ENCODE measurements at regions not wholly inside any gene's neighbourhood (a gene's known extent, or its start where the extent isn't known, plus 50 kb on each side); places are given as distances from the start of the nearest gene placed in this dataset.

- H3K4me3 Mint-ChIP-seq: no peak overlapping the region
- no peaks in the 10 kb centered on the region for H3K4me1 Mint-ChIP-seq
- H3K9me3 Mint-ChIP-seq: peaks cover 10% of the 10 kb centered on the region
- no peaks in the 10 kb centered on the region for H3K36me3 Mint-ChIP-seq
- H3K27me3 Mint-ChIP-seq: no peaks in the 10 kb centered on the region
- H3K27ac Mint-ChIP-seq: no peak overlapping the region
- DNase-seq (ENCODE audit: low spot score in 2 of 2) (no peak), ATAC-seq (ENCODE audit: low read depth) (no peak)
Observed at GRCh38 chr3:79902151-79902550, 134.4 kb upstream of the ROBO1 start.

GRCh38 chr3:79898907-79899306 lies 131.1 kb upstream of the ROBO1 start:
- DNase-seq (ENCODE audit: low spot score in 2 of 2) (no peak), ATAC-seq (ENCODE audit: low read depth) (no peak)
- Mint-ChIP-seq H3K27ac (no peak overlapping the region), H3K36me3 (no peaks in the 10 kb centered on the region), H3K4me1 (no peaks in the 10 kb centered on the region), H3K9me3 (peaks cover 10% of the 10 kb centered on the region), H3K27me3 (no peaks in the 10 kb centered on the region), H3K4me3 (no peak overlapping the region)

- Mint-ChIP-seq H3K4me3 (no peak overlapping the region), H3K36me3 (no peaks in the 10 kb centered on the region), H3K4me1 (no peaks in the 10 kb centered on the region), H3K9me3 (peaks cover 7% of the 10 kb centered on the region), H3K27me3 (no peaks in the 10 kb centered on the region), H3K27ac (no peak overlapping the region)
- DNase-seq (ENCODE audit: low spot score in 2 of 2): no peak
- ATAC-seq (ENCODE audit: low read depth): no peak
Observed at GRCh38 chr3:79896086-79896485, 128.3 kb upstream of the ROBO1 start.

GRCh38 chr3:79887213-79887612 lies 119.4 kb upstream of the ROBO1 start:
- no peak for DNase-seq (ENCODE audit: low spot score in 2 of 2)
- Mint-ChIP-seq H3K9me3 (peaks cover 3% of the 10 kb centered on the region), H3K36me3 (no peaks in the 10 kb centered on the region), H3K4me1 (no peaks in the 10 kb centered on the region), H3K27me3 (no peaks in the 10 kb centered on the region), H3K4me3 (no peak overlapping the region), H3K27ac (no peak overlapping the region)
- no peak for ATAC-seq (ENCODE audit: low read depth)

- Mint-ChIP-seq H3K27me3 (no peaks in the 10 kb centered on the region), H3K9me3 (peaks cover 3% of the 10 kb centered on the region), H3K27ac (no peak overlapping the region), H3K4me1 (no peaks in the 10 kb centered on the region), H3K36me3 (no peaks in the 10 kb centered on the region), H3K4me3 (no peak overlapping the region)
- DNase-seq (ENCODE audit: low spot score in 2 of 2) (no peak), ATAC-seq (ENCODE audit: low read depth) (no peak)
Observed at GRCh38 chr3:79886204-79886603, 118.4 kb upstream of the ROBO1 start.

- Mint-ChIP-seq H3K27me3 (no peaks in the 10 kb centered on the region), H3K4me1 (no peaks in the 10 kb centered on the region), H3K36me3 (no peaks in the 10 kb centered on the region), H3K4me3 (no peak overlapping the region), H3K27ac (no peak overlapping the region), H3K9me3 (peaks cover 5% of the 10 kb centered on the region)
- ATAC-seq (ENCODE audit: low read depth): no peak
- no peak for DNase-seq (ENCODE audit: low spot score in 2 of 2)
Observed at GRCh38 chr3:79885407-79885806, 117.6 kb upstream of the ROBO1 start.

- H3K4me1 Mint-ChIP-seq: no peaks in the 10 kb centered on the region
- no peak overlapping the region for H3K4me3 Mint-ChIP-seq
- H3K9me3 Mint-ChIP-seq: peaks cover 5% of the 10 kb centered on the region
- H3K27ac Mint-ChIP-seq: no peak overlapping the region
- H3K27me3 Mint-ChIP-seq: no peaks in the 10 kb centered on the region
- DNase-seq (ENCODE audit: low spot score in 2 of 2) (no peak), ATAC-seq (ENCODE audit: low read depth) (no peak)
- no peaks in the 10 kb centered on the region for H3K36me3 Mint-ChIP-seq
Observed at GRCh38 chr3:79884354-79884753, 116.6 kb upstream of the ROBO1 start.

- Mint-ChIP-seq H3K27me3 (no peaks in the 10 kb centered on the region), H3K4me3 (no peak overlapping the region), H3K9me3 (peaks cover 10% of the 10 kb centered on the region), H3K27ac (no peak overlapping the region), H3K4me1 (no peaks in the 10 kb centered on the region), H3K36me3 (no peaks in the 10 kb centered on the region)
- no peak for ATAC-seq (ENCODE audit: low read depth)
- DNase-seq (ENCODE audit: low spot score in 2 of 2): no peak
Observed at GRCh38 chr3:79881431-79881830, 113.6 kb upstream of the ROBO1 start.

- Mint-ChIP-seq H3K4me1 (no peaks in the 10 kb centered on the region), H3K4me3 (no peak overlapping the region), H3K27me3 (no peaks in the 10 kb centered on the region), H3K36me3 (no peaks in the 10 kb centered on the region), H3K27ac (no peak overlapping the region), H3K9me3 (peaks cover 8% of the 10 kb centered on the region)
- ATAC-seq (ENCODE audit: low read depth) (no peak), DNase-seq (ENCODE audit: low spot score in 2 of 2) (no peak)
Observed at GRCh38 chr3:79878708-79879107, 110.9 kb upstream of the ROBO1 start.

- Mint-ChIP-seq H3K4me3 (no peak overlapping the region), H3K4me1 (no peaks in the 10 kb centered on the region), H3K9me3 (peaks cover 5% of the 10 kb centered on the region), H3K27me3 (no peaks in the 10 kb centered on the region), H3K36me3 (no peaks in the 10 kb centered on the region), H3K27ac (no peak overlapping the region)
- DNase-seq (ENCODE audit: low spot score in 2 of 2) (no peak), ATAC-seq (ENCODE audit: low read depth) (no peak)
Observed at GRCh38 chr3:79874646-79875045, 106.8 kb upstream of the ROBO1 start.

- no peaks in the 10 kb centered on the region for H3K4me1 Mint-ChIP-seq
- no peak for DNase-seq (ENCODE audit: low spot score in 2 of 2)
- H3K27ac Mint-ChIP-seq: no peak overlapping the region
- ATAC-seq (ENCODE audit: low read depth): no peak
- no peaks in the 10 kb centered on the region for H3K27me3 Mint-ChIP-seq
- H3K36me3 Mint-ChIP-seq: no peaks in the 10 kb centered on the region
- H3K9me3 Mint-ChIP-seq: peaks cover 10% of the 10 kb centered on the region
- no peak overlapping the region for H3K4me3 Mint-ChIP-seq
Observed at GRCh38 chr3:79872483-79872882, 104.7 kb upstream of the ROBO1 start.

- ATAC-seq (ENCODE audit: low read depth) (no peak), DNase-seq (ENCODE audit: low spot score in 2 of 2) (no peak)
- Mint-ChIP-seq H3K4me3 (no peak overlapping the region), H3K27ac (no peak overlapping the region), H3K36me3 (no peaks in the 10 kb centered on the region), H3K9me3 (peaks cover 11% of the 10 kb centered on the region), H3K4me1 (no peaks in the 10 kb centered on the region), H3K27me3 (no peaks in the 10 kb centered on the region)
Observed at GRCh38 chr3:79871656-79872055, 103.9 kb upstream of the ROBO1 start.

GRCh38 chr3:79870313-79870620 lies 102.5 kb upstream of the ROBO1 start:
- H3K9me3 Mint-ChIP-seq: peaks cover 11% of the 10 kb centered on the region
- no peak overlapping the region for H3K27ac Mint-ChIP-seq
- no peaks in the 10 kb centered on the region for H3K27me3 Mint-ChIP-seq
- DNase-seq (ENCODE audit: low spot score in 2 of 2) (no peak), ATAC-seq (ENCODE audit: low read depth) (no peak)
- H3K4me3 Mint-ChIP-seq: no peak overlapping the region
- H3K4me1 Mint-ChIP-seq: no peaks in the 10 kb centered on the region
- H3K36me3 Mint-ChIP-seq: no peaks in the 10 kb centered on the region

- Mint-ChIP-seq H3K4me1 (no peaks in the 10 kb centered on the region), H3K27me3 (no peaks in the 10 kb centered on the region), H3K27ac (no peak overlapping the region), H3K4me3 (no peak overlapping the region), H3K9me3 (peaks cover 11% of the 10 kb centered on the region), H3K36me3 (no peaks in the 10 kb centered on the region)
- DNase-seq (ENCODE audit: low spot score in 2 of 2): no peak
- no peak for ATAC-seq (ENCODE audit: low read depth)
Observed at GRCh38 chr3:79869461-79870312, 101.9 kb upstream of the ROBO1 start.

- Mint-ChIP-seq H3K36me3 (no peaks in the 10 kb centered on the region), H3K4me3 (no peak overlapping the region), H3K27me3 (no peaks in the 10 kb centered on the region), H3K9me3 (peaks cover 11% of the 10 kb centered on the region), H3K4me1 (no peaks in the 10 kb centered on the region), H3K27ac (no peak overlapping the region)
- DNase-seq (ENCODE audit: low spot score in 2 of 2) (no peak), ATAC-seq (ENCODE audit: low read depth) (no peak)
Observed at GRCh38 chr3:79866162-79866561, 98.4 kb upstream of the ROBO1 start.
